GM18909 (cell line): ENCODE measurements at regions not wholly inside any gene's neighbourhood (a gene's known extent, or its start where the extent isn't known, plus 50 kb on each side); places are given as distances from the start of the nearest gene placed in this dataset.
"Not testable (repeated sequence)": the region's sequence is repeated elsewhere in the genome, so short reads cannot be mapped to it uniquely, and the experiment has no call there.

Source experiments
- ATAC-seq: cut with Tn5 transposase; IDR thresholded peaks from one replicate; pipeline ENCODE4 v1.9.1; 2021; ENCODE audit warnings: mild to moderate bottlenecking; ENCODE audit not compliant: unreplicated experiment, poor library complexity

- no peak for ATAC-seq
These were observed 76.4 kb upstream of the TRPM1 start for GRCh38 chr15:31177951-31178350.

DNA sequence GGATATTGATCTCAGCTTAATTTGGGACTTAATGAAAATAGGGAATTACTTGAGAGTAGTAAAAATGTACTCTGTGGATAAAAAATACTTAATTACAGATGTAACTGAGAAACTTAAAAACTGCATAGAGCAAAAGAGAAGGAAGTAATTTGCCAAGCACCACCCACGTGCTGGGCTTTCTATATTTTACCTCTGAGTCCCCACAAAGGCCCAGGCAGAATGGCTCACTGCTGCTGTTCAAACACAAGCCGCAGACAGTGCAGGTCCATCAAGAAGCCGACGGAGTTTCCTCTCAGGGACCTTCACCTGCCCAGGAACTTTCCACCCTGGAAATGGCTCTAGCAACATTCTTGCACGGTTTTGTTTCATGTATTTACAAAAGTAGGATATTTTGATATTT is 77.2 kb upstream of the TRPM1 start:
- no peak for ATAC-seq

DNA sequence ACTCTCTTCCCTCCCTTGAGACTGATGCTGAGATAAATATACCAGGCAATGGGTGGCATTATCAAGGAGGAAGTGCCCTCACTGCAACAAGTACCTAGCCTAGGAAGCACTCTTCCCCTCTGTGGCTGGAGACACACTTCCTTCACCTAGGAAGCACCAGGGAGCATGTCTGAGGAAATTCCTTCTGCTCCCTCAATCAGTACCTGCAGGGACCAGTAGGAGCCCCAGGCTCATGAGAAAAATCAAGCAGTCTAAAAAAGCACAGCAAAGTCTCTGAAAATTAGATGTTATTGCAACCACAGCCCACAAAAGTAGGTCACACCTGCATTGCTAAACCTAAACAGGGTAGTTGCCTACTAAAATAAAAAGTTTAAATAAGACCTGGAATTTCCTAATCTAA is 78.2 kb upstream of the TRPM1 start:
- ATAC-seq, result no peak

GRCh38 chr15:31193291-31193690 is 91.8 kb upstream of the TRPM1 start:
- no peak for ATAC-seq

DNA sequence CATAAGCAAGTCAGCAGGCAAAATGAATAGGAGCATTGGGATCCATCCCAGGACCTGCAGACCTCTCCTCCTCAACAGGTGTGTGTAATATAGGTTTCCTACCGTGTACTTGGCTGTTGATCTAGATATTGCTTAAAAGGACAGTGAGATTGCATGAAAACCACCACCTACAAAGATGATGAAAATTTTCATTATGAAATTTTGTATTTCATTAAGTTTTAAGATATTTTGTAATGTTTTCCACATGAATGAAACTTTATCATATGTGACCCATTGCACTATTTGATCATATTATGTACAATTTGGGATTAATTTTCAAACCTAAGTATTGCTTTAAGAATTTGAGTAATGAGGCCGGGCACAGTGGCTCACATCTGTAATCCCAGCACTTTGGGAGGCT is 94.3 kb upstream of the TRPM1 start:
- no peak for ATAC-seq

DNA sequence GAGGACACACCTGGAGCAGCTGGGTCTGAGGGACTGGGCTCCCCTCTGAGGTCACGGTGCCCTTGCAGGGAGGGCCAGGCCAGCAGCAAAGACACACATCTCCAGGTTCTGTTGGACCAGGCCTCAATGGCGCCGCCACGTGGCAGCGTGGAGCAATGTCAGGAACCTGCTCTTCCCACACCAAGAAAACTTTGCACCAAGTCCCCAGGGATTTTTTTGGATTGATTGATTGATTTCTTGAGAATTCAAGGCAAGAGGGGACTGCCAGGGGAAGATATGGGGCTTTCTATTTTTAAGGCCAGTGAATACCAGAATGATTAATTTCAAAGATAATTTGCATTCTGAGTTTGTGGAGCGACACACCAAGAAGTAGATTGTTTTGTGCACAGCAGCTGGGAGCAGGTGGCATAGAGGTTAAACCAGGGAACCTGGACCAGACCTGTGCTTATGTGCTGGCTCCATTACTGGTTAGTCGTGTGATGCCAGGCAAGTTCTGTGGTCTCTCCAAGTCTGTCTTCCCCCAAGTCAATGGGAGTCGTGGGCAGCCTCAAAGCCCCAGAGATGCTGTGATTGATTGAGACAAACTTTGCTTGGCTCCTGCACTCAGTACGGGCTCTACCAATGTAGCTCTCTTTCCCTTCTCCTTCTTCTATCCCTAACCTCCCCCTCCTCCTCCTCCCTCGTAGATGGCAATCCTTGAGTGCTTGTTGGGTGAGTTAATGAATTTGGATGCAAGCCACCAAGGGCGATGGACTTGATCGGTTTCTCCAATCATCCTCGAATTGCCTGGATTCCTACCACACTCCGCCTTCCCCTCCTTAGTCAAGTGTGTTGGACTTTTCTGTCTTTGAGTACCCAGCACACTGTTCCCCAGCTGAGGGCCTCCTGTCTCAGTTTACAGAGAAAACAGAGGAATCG is 96.2 kb upstream of the TRPM1 start:
- no peak for ATAC-seq

- ATAC-seq, result no peak
These were observed 99.2 kb upstream of the TRPM1 start for GRCh38 chr15:31200735-31201151.

GRCh38 chr15:31202953-31203352 is 101.4 kb upstream of the TRPM1 start:
- ATAC-seq, result no peak

GRCh38 chr15:31203999-31204398 is 102.5 kb upstream of the TRPM1 start:
- no peak for ATAC-seq

GRCh38 chr15:31206386-31207181 is 105.1 kb upstream of the TRPM1 start:
- ATAC-seq, result no peak

GRCh38 chr15:31207246-31207645 is 105.7 kb upstream of the TRPM1 start:
- no peak for ATAC-seq

- not testable (repeated sequence) for ATAC-seq
These were observed 106.3 kb upstream of the TRPM1 start for GRCh38 chr15:31207861-31208260.

DNA sequence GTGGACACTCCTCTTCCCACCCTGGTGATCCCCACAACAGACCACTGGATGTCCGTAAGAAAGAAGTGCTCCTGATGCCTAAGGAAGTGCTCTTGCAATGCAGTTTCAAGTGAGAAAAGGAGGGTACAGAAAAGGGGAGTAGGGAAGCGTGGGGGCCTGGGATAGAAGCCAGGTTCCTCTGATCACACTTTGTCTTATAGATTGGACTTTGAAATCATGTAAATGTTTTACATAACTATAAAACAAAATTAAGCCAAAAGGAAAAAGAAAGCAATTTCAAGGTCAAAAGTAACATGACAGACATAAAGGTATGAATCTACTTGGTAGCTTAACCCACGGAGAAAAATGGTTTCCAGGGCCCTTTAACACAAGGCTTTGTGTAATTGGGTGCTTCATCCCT is 107.3 kb upstream of the TRPM1 start:
- ATAC-seq, result no peak

GRCh38 chr15:31211353-31211752 is 109.8 kb upstream of the TRPM1 start:
- no peak for ATAC-seq

DNA sequence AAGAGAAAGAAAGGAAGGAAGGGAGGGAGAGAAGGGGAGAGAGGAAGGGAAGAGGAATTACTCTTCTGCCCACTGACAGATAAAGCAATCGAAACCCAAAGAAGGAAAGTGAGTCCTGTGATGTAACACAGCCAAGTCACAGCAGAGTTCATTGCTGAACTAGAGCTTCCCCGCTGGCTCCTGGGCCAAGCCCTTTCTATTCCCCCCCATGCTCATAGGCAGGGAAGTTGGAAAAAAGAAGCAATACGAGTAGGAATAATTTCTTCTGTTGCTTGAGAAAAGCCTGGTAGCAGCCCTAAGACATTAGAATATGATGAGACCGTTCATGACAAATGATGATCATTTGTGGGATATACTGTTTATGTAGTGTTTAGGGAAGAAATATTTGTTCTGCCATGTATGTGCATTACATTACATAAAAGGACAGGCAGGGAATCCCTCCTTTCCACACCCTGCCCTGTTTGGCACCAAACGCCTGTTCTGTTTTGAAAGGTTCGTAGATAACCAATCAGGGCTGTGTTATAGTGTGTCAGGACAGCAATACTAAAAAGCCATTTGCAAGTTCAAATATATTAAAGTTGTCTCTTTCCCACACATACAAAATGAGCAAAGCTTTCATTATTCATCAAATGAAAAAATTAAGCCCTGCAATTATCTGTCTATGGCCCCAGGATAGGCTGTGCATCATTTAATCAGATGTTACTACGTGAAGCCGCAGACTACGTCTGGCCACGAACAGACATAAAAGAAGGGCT is 111.0 kb upstream of the TRPM1 start:
- ATAC-seq, result no peak

GRCh38 chr15:31214158-31214863 is 112.3 kb upstream of the KLF13 start:
- ATAC-seq, result no peak

DNA sequence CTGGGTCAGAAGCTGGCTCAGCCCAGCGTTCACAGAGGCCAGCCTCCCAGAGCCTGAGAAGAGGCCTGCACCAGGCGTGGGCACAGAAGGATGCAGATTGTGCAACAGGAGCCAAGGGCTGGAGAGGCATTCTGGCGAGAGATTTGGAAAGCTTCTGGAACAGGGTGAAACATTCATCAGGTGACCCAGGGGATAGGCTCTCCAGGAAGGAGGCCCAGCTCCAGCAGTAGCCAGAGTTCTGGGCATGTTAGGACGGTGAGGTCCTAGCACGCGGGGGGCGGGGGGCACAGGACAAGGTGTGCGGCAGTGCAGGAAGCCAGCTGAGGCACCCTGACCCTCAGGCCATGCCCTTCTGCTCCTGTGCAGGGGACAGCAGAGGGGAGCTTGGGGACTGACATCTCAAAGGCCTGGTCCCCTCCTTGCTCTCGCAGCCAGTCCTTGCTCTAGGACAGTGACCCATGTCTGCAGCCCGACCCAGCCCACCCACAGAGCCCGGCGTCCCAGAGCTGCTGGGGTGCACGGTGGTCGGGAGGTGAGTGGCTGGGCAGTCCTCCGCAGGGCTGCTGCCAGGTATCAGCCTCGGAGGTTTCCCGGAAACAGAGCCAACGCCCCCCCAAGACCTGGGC is 111.7 kb upstream of the KLF13 start:
- ATAC-seq, result no peak

GRCh38 chr15:31215490-31216214 is 111.0 kb upstream of the KLF13 start:
- peak; percentile 84 for ATAC-seq
